ENCODE measurements at regions not wholly inside any gene's neighbourhood (a gene's known extent, or its start where the extent isn't known, plus 50 kb on each side); places are given as distances from the start of the nearest gene placed in this dataset.

GRCh38 chr12:91657032-91657431 lies 474.4 kb upstream of the DCN start:
- TF ChIP-seq CTCF (IDR thresholded peaks at IDR 0.05; ENCODE audit: insufficient read depth, low read depth, low read length) (no peak), EZH2 (IDR thresholded peaks at IDR 0.05; ENCODE audit: insufficient read depth, low read length) (no peak)
